B cell (primary cell): ENCODE measurements at regions not wholly inside any gene's neighbourhood (a gene's known extent, or its start where the extent isn't known, plus 50 kb on each side); places are given as distances from the start of the nearest gene placed in this dataset.

Source experiments
- ATAC-seq: fragments of 200-7000 bp; cut with Tn5 transposase; one replicate; pipeline ENCODE4 v1.10.0; 2021; ENCODE audit warnings: low read depth, mild to moderate bottlenecking, moderate number of reproducible peaks, moderate library complexity
- CTCF ChIA-PET: fragments of 350-600 bp; sonication (Branson Sonifier 250); formaldehyde crosslinking; loops from one replicate; lab custom pipeline; 2021; ENCODE audit warnings: antibody characterized with exemption, inconsistent platforms; lab: Charles Lee
- POLR2A ChIA-PET: fragments of 350-600 bp; sonication (Branson Sonifier 250); formaldehyde crosslinking; loops from one replicate; lab custom pipeline; 2021; ENCODE audit warnings: antibody characterized with exemption; lab: Charles Lee
- DNase-seq: peaks from one replicate; pipeline ENCODE4 v3.0.0; 2013
- H2AFZ ChIP-seq: 2 replicates; pipeline ENCODE4 v1.6.1; 2012; ENCODE audit warnings: mild to moderate bottlenecking, low read depth, low read length; ENCODE audit not compliant: insufficient read depth, poor library complexity, severe bottlenecking
- H3K27ac ChIP-seq, 2 donors: 1 replicate in 1 of 2; 2 replicates in 1 of 2; pipeline ENCODE4 v1.5.1; 2012 to 2013; ENCODE audit warnings: low read length in 2 of 2, mild to moderate bottlenecking in 2 of 2, moderate library complexity in 1 of 2
- H3K27me3 ChIP-seq, 4 experiments: fragments of 200-600 bp in 1 of 4; sonication (generic) in 1 of 4; replicated peaks in 1 of 4; 1 replicate in 2 of 4; 2 replicates in 2 of 4; pipeline versions ENCODE4 v1.6.1 to v1.7.0; 2013 to 2016; ENCODE audit warnings: low read length in 3 of 4, mild to moderate bottlenecking in 2 of 4, mixed read lengths in 1 of 4, moderate library complexity in 1 of 4; ENCODE audit not compliant: insufficient read depth in 4 of 4, control insufficient read depth in 3 of 4; ENCODE audit errors: control extremely low read depth in 1 of 4
- H3K36me3 ChIP-seq, 2 experiments: replicated peaks in 1 of 2; 1 replicate in 1 of 2; 2 replicates in 1 of 2; pipeline versions ENCODE4 v1.6.1 to v1.7.1; 2013; ENCODE audit warnings: low read length in 1 of 2; ENCODE audit not compliant: insufficient read depth in 2 of 2, control insufficient read depth in 1 of 2; ENCODE audit errors: control extremely low read depth in 1 of 2, extremely low read depth in 1 of 2
- H3K4me1 ChIP-seq, 2 donors: fragments of 200-600 bp in 1 of 2; sonication (generic) in 1 of 2; 1 replicate in 1 of 2; 2 replicates in 1 of 2; pipeline versions ENCODE4 v1.5.1 to v1.6.1; 2013 to 2017; ENCODE audit warnings: low read length in 2 of 2; ENCODE audit not compliant: control insufficient read depth in 2 of 2, insufficient read depth in 2 of 2
- H3K4me2 ChIP-seq: replicated peaks from 2 replicates; pipeline ENCODE3; 2012; ENCODE audit warnings: mild to moderate bottlenecking, low read depth, low read length; ENCODE audit not compliant: poor library complexity, severe bottlenecking
- H3K4me3 ChIP-seq, 5 experiments: fragments of 200-600 bp in 1 of 5; sonication (generic) in 1 of 5; 1 replicate in 3 of 5; 2 replicates in 2 of 5; pipeline versions ENCODE4 v1.5.1 to v1.7.0; 2011 to 2016; ENCODE audit warnings: low read length in 4 of 5, mild to moderate bottlenecking in 4 of 5, low read depth in 2 of 5, control low read depth in 1 of 5, moderate library complexity in 1 of 5; ENCODE audit not compliant: insufficient read depth in 1 of 5; ENCODE audit errors: control extremely low read depth in 1 of 5, extremely low read depth in 1 of 5
- H3K79me2 ChIP-seq: fragments of 200-600 bp; sonication (generic); one replicate; pipeline ENCODE4 v1.6.0; 2016; ENCODE audit warnings: low read length; ENCODE audit not compliant: control insufficient read depth, insufficient read depth
- H3K9ac ChIP-seq: fragments of 200-600 bp; sonication (generic); 2 replicates; pipeline ENCODE4 v1.6.1; 2017; ENCODE audit warnings: mild to moderate bottlenecking, low read length, moderate library complexity
- H3K9me3 ChIP-seq, 3 donors: one replicate each; pipeline versions ENCODE4 v1.6.1 to v1.7.1; 2013; ENCODE audit warnings: low read length in 2 of 3; ENCODE audit not compliant: control insufficient read depth in 2 of 3, insufficient read depth in 1 of 3; ENCODE audit errors: control extremely low read depth in 1 of 3
- H4K20me1 ChIP-seq: 2 replicates; pipeline ENCODE4 v1.6.0; 2012; ENCODE audit warnings: mild to moderate bottlenecking, low read length; ENCODE audit not compliant: insufficient read depth, control insufficient read depth, poor library complexity, severe bottlenecking
- H3K27ac Mint-ChIP-seq: one replicate; pipeline ENCODE4 v1.8.0; 2021; ENCODE audit warnings: mixed read lengths
- H3K27me3 Mint-ChIP-seq: one replicate; pipeline ENCODE4 v1.8.0; 2021; ENCODE audit warnings: mixed read lengths
- H3K4me1 Mint-ChIP-seq: one replicate; pipeline ENCODE4 v1.8.0; 2021; ENCODE audit warnings: mixed read lengths
- H3K4me3 Mint-ChIP-seq: one replicate; pipeline ENCODE4 v1.8.0; 2021; ENCODE audit warnings: mixed read lengths
- H3K9me3 Mint-ChIP-seq: one replicate; pipeline ENCODE4 v1.8.0; 2022; ENCODE audit warnings: mixed read lengths; ENCODE audit not compliant: insufficient read depth
- EZH2 ChIP-seq: IDR thresholded peaks from 2 replicates; pipeline ENCODE4 v1.6.1; 2012; ENCODE audit warnings: borderline replicate concordance, low read depth, mild to moderate bottlenecking, moderate library complexity, low read length; ENCODE audit not compliant: insufficient read depth, poor library complexity, severe bottlenecking
- WGBS: methylation state at CpG from one replicate; pipeline ENCODE4 v1.1.5; 2013; ENCODE audit warnings: missing lambda C conversion rate; ENCODE audit not compliant: insufficient coverage; 5-methylcytosine and 5-hydroxymethylcytosine counted together
- intact Hi-C: fragments of 100-400 bp; cut with micrococcal nuclease; formaldehyde crosslinking; loops from one replicate; pipeline ENCODE4 v1.10.0; 2022
- TF ChIP-seq, protein P1 (sequence below): fragments of 200-600 bp; IDR thresholded peaks from one replicate; pipeline ENCODE4 v1.8.0; 2022; ENCODE audit warnings: antibody characterized with exemption, mild to moderate bottlenecking

GRCh38 chr18:55142410-55142809 is 183.1 kb upstream of the CCDC68 start:
- H3K9ac ChIP-seq = no peak overlapping the region
- DNase-seq (no peak), ATAC-seq (no peak)
- no peak for TF ChIP-seq EZH2
- TF ChIP-seq, protein P1, sequence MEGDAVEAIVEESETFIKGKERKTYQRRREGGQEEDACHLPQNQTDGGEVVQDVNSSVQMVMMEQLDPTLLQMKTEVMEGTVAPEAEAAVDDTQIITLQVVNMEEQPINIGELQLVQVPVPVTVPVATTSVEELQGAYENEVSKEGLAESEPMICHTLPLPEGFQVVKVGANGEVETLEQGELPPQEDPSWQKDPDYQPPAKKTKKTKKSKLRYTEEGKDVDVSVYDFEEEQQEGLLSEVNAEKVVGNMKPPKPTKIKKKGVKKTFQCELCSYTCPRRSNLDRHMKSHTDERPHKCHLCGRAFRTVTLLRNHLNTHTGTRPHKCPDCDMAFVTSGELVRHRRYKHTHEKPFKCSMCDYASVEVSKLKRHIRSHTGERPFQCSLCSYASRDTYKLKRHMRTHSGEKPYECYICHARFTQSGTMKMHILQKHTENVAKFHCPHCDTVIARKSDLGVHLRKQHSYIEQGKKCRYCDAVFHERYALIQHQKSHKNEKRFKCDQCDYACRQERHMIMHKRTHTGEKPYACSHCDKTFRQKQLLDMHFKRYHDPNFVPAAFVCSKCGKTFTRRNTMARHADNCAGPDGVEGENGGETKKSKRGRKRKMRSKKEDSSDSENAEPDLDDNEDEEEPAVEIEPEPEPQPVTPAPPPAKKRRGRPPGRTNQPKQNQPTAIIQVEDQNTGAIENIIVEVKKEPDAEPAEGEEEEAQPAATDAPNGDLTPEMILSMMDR = no peak
- peaks cover 8% of the 10 kb centered on the region for H3K27me3 Mint-ChIP-seq
- no peak overlapping the region for H3K4me2 ChIP-seq
- no peaks in the 10 kb centered on the region for H3K9me3 ChIP-seq
- H3K4me3 ChIP-seq = no peak overlapping the region
- no peaks in the 10 kb centered on the region for H3K4me1 ChIP-seq
- intact Hi-C loops = no loop called here
- H3K27me3 ChIP-seq = no peaks in the 10 kb centered on the region
- no peak overlapping the region for H2AFZ ChIP-seq
- CTCF ChIA-PET = no interaction called here
- H3K79me2 ChIP-seq = no peaks in the 10 kb centered on the region
- H4K20me1 ChIP-seq = no peaks in the 10 kb centered on the region
- H3K4me3 Mint-ChIP-seq = no peak overlapping the region
- H3K4me1 Mint-ChIP-seq = no peaks in the 10 kb centered on the region
- peaks cover 7% of the 10 kb centered on the region for H3K9me3 Mint-ChIP-seq
- no peak overlapping the region for H3K27ac Mint-ChIP-seq
- WGBS = 80% methylated on average over 1 of the region's 6 CpGs
- no peak overlapping the region for H3K27ac ChIP-seq
- POLR2A ChIA-PET = no interaction called here
- no peaks in the 10 kb centered on the region for H3K36me3 ChIP-seq

GRCh38 chr18:55141318-55141717 is 182.1 kb upstream of the CCDC68 start:
- Histone ChIP-seq H3K4me3 (no peak overlapping the region), H3K79me2 (no peaks in the 10 kb centered on the region), H3K27me3 (no peaks in the 10 kb centered on the region), H2AFZ (no peak overlapping the region), H3K4me1 (no peaks in the 10 kb centered on the region), H3K4me2 (no peak overlapping the region), H3K27ac (no peak overlapping the region), H4K20me1 (no peaks in the 10 kb centered on the region), H3K9me3 (no peaks in the 10 kb centered on the region), H3K36me3 (no peaks in the 10 kb centered on the region), H3K9ac (no peak overlapping the region)
- CTCF ChIA-PET = no interaction called here
- peaks cover 8% of the 10 kb centered on the region for H3K27me3 Mint-ChIP-seq
- H3K27ac Mint-ChIP-seq = no peak overlapping the region
- H3K4me3 Mint-ChIP-seq = no peak overlapping the region
- ATAC-seq (no peak), DNase-seq (no peak)
- TF ChIP-seq, protein P1 = no peak
- no peak for TF ChIP-seq EZH2
- WGBS = 100% methylated on average over 1 of the region's 4 CpGs
- intact Hi-C loops = no loop called here
- H3K4me1 Mint-ChIP-seq = peaks cover 3% of the 10 kb centered on the region
- POLR2A ChIA-PET = no interaction called here
- peaks cover 7% of the 10 kb centered on the region for H3K9me3 Mint-ChIP-seq
